ENCODE measurements at regions not wholly inside any gene's neighbourhood (a gene's known extent, or its start where the extent isn't known, plus 50 kb on each side); places are given as distances from the start of the nearest gene placed in this dataset.

DNA sequence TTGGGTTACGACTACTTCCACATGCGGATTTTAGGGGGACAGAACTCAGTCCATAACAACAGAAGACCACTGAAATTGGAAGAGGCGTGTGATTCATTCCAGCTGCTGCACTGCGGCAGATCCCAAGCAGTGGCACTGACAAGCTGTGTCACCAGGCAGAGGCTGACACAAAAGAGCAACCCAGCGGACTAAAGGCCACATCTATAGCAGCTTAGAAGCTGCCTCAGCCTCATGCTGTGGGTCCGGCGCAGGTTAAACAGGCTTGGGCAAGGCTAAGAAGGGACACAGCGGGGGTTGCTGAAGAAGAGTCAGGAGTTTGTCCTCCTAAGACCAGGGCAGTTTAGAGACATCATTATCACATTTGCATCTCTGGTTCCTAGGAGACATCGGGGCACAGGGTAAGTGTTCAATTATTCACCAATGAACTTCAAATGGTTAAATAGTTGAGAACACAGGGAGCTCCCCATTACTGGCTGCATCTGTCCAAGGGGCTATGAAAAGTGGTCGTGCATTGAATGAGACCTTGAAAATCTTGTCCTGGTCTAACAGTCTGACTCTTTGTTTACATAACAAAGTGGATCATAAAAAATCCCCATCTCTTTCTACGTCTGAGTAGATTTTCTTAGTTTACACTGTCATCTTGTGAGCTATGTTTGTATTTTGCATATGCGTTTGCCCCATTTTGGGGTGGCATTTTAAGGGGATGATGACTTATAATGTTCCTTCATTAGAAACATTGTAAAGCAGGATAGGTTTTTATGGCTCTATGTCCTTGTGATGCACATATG lies 162.3 kb upstream of the TRIB2 start:
- TF ChIP-seq, protein P1, sequence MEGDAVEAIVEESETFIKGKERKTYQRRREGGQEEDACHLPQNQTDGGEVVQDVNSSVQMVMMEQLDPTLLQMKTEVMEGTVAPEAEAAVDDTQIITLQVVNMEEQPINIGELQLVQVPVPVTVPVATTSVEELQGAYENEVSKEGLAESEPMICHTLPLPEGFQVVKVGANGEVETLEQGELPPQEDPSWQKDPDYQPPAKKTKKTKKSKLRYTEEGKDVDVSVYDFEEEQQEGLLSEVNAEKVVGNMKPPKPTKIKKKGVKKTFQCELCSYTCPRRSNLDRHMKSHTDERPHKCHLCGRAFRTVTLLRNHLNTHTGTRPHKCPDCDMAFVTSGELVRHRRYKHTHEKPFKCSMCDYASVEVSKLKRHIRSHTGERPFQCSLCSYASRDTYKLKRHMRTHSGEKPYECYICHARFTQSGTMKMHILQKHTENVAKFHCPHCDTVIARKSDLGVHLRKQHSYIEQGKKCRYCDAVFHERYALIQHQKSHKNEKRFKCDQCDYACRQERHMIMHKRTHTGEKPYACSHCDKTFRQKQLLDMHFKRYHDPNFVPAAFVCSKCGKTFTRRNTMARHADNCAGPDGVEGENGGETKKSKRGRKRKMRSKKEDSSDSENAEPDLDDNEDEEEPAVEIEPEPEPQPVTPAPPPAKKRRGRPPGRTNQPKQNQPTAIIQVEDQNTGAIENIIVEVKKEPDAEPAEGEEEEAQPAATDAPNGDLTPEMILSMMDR (IDR thresholded peaks at IDR 0.05), result no peak
- TF ChIP-seq POLR2A (IDR thresholded peaks at IDR 0.05), result no peak
